ENCODE measurements at regions not wholly inside any gene's neighbourhood (a gene's known extent, or its start where the extent isn't known, plus 50 kb on each side); places are given as distances from the start of the nearest gene placed in this dataset.

GRCh38 chr14:85468816-85469215 lies 61.1 kb upstream of the FLRT2 start:
- TF ChIP-seq EZH2 (IDR thresholded peaks at IDR 0.05; ENCODE audit: borderline replicate concordance, low read length): no peak
- TF ChIP-seq, protein P1, sequence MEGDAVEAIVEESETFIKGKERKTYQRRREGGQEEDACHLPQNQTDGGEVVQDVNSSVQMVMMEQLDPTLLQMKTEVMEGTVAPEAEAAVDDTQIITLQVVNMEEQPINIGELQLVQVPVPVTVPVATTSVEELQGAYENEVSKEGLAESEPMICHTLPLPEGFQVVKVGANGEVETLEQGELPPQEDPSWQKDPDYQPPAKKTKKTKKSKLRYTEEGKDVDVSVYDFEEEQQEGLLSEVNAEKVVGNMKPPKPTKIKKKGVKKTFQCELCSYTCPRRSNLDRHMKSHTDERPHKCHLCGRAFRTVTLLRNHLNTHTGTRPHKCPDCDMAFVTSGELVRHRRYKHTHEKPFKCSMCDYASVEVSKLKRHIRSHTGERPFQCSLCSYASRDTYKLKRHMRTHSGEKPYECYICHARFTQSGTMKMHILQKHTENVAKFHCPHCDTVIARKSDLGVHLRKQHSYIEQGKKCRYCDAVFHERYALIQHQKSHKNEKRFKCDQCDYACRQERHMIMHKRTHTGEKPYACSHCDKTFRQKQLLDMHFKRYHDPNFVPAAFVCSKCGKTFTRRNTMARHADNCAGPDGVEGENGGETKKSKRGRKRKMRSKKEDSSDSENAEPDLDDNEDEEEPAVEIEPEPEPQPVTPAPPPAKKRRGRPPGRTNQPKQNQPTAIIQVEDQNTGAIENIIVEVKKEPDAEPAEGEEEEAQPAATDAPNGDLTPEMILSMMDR (IDR thresholded peaks at IDR 0.05; ENCODE audit: low read length): no peak
